Endothelial cell of umbilical vein (primary cell): ENCODE measurements at regions not wholly inside any gene's neighbourhood (a gene's known extent, or its start where the extent isn't known, plus 50 kb on each side); places are given as distances from the start of the nearest gene placed in this dataset.

ENCODE experiments used
- BruUV-seq: library from RNA; stranded (reverse); fragments of 400-500 nt; replicated peaks from 2 replicates; lab custom pipeline; 2021; lab: Mats Ljungman, UMichigan
- CTCF ChIA-PET: fragments of 300-600, 350-600 bp; sonication (Branson Sonifier 250); formaldehyde crosslinking; loops from one replicate; lab custom pipeline; 2021; ENCODE audit warnings: antibody characterized with exemption, inconsistent platforms; lab: Charles Lee
- POLR2A ChIA-PET: fragments of 300-600, 350-600 bp; sonication (Branson Sonifier 250); formaldehyde crosslinking; loops from one replicate; lab custom pipeline; 2021; ENCODE audit warnings: antibody characterized with exemption, inconsistent platforms; lab: Charles Lee
- DNase-seq: peaks from one replicate; pipeline ENCODE4 v3.0.0-alpha.2; 2011; ENCODE audit warnings: low read depth, low spot score
- FAIRE-seq: peaks from 2 replicates; lab custom pipeline; 2011; peaks lifted over from hg19 to GRCh38; lab: Jason Lieb, UNC
- H2AFZ ChIP-seq: 2 replicates; pipeline ENCODE4 v1.6.0; 2012; ENCODE audit warnings: low read depth, low read length, control low read depth, inconsistent platforms
- H3K27ac ChIP-seq: 2 replicates; pipeline ENCODE4 v1.5.1; 2011; ENCODE audit warnings: low read depth, mild to moderate bottlenecking, control low read depth, low read length, moderate library complexity; ENCODE audit not compliant: insufficient read depth
- H3K27me3 ChIP-seq, 2 experiments: 2 replicates each; pipeline versions ENCODE4 v1.6.0 to v1.6.1; 2011; ENCODE audit warnings: low read length in 2 of 2, mixed read lengths in 1 of 2; ENCODE audit not compliant: control insufficient read depth in 2 of 2, insufficient read depth in 2 of 2
- H3K36me3 ChIP-seq, 2 experiments: 2 replicates in 1 of 2; 3 replicates in 1 of 2; pipeline ENCODE4 v1.5.1; 2011; ENCODE audit warnings: low read length in 2 of 2, mild to moderate bottlenecking in 1 of 2, moderate library complexity in 1 of 2; ENCODE audit not compliant: control insufficient read depth in 2 of 2, insufficient read depth in 2 of 2; ENCODE audit errors: extremely low read depth in 1 of 2
- H3K4me1 ChIP-seq: 3 replicates; pipeline ENCODE4 v1.5.1; 2011; ENCODE audit warnings: mild to moderate bottlenecking, low read length; ENCODE audit not compliant: control insufficient read depth, insufficient read depth; ENCODE audit errors: extremely low read depth
- H3K4me2 ChIP-seq: 2 replicates; pipeline ENCODE4 v1.6.1; 2011; ENCODE audit warnings: low read length, control low read depth, mixed read lengths; ENCODE audit not compliant: insufficient read depth
- H3K4me3 ChIP-seq, 3 experiments: fragments of 200-600 bp in 1 of 3; sonication (generic), shearing (Covaris generic) in 1 of 3; replicated peaks in 1 of 3; 2 replicates each; pipeline ENCODE4 v1.5.1; 2011 to 2016; ENCODE audit warnings: control low read depth in 3 of 3, low read length in 3 of 3, mild to moderate bottlenecking in 2 of 3, inconsistent platforms in 1 of 3, low read depth in 1 of 3, moderate library complexity in 1 of 3; ENCODE audit not compliant: insufficient read depth in 1 of 3
- H3K79me2 ChIP-seq: 2 replicates; pipeline ENCODE4 v1.6.0; 2012; ENCODE audit warnings: low read length, inconsistent platforms; ENCODE audit not compliant: control insufficient read depth, insufficient read depth
- H3K9ac ChIP-seq: replicated peaks from 2 replicates; pipeline ENCODE3; 2011; ENCODE audit warnings: low read length, control low read depth; ENCODE audit not compliant: insufficient read depth; ENCODE audit errors: extremely low read depth
- H3K9me1 ChIP-seq: replicated peaks from 3 replicates; pipeline ENCODE4 v1.6.0; 2011; ENCODE audit warnings: mild to moderate bottlenecking, low read length; ENCODE audit not compliant: control insufficient read depth, insufficient read depth; ENCODE audit errors: extremely low read depth
- H3K9me3 ChIP-seq: replicated peaks from 2 replicates; pipeline ENCODE4 v1.5.1; 2012; ENCODE audit warnings: low read length, inconsistent platforms; ENCODE audit not compliant: control insufficient read depth, insufficient read depth
- H4K20me1 ChIP-seq: replicated peaks from 2 replicates; pipeline ENCODE3; 2011; ENCODE audit warnings: mild to moderate bottlenecking, low read length; ENCODE audit not compliant: control insufficient read depth, insufficient read depth; ENCODE audit errors: extremely low read depth
- CTCF ChIP-seq, 2 donors: IDR thresholded peaks; 1 replicate in 1 of 2; 2 replicates in 1 of 2; pipeline ENCODE4 v1.5.1; 2011; ENCODE audit warnings: low read length in 2 of 2, mild to moderate bottlenecking in 2 of 2, moderate library complexity in 2 of 2, control low read depth in 1 of 2, inconsistent platforms in 1 of 2, low read depth in 1 of 2; ENCODE audit not compliant: insufficient read depth in 1 of 2; ENCODE audit errors: extremely low read depth in 1 of 2
- EZH2 ChIP-seq: IDR thresholded peaks from 2 replicates; pipeline ENCODE4 v1.6.1; 2012; ENCODE audit warnings: borderline replicate concordance, low read depth, mild to moderate bottlenecking, moderate library complexity, low read length, inconsistent platforms; ENCODE audit not compliant: severe bottlenecking
- FOS ChIP-seq: IDR thresholded peaks from 2 replicates; pipeline ENCODE4 v1.6.1; 2011; ENCODE audit warnings: mild to moderate bottlenecking, low read length, moderate library complexity, borderline replicate concordance; ENCODE audit not compliant: insufficient read depth
- GATA2 ChIP-seq: IDR thresholded peaks from 2 replicates; pipeline ENCODE4 v1.7.0; 2011; ENCODE audit warnings: low read depth, mild to moderate bottlenecking, moderate library complexity, mixed read lengths, low read length; ENCODE audit not compliant: insufficient read length, insufficient read depth
- JUN ChIP-seq: IDR thresholded peaks from 2 replicates; pipeline ENCODE4 v1.6.1; 2011; ENCODE audit warnings: borderline replicate concordance, low read depth; ENCODE audit not compliant: insufficient read length, insufficient read depth
- MAX ChIP-seq: IDR thresholded peaks from 2 replicates; pipeline ENCODE4 v1.6.1; 2011; ENCODE audit not compliant: insufficient read depth, insufficient read length
- MYC ChIP-seq: IDR thresholded peaks from one replicate; pipeline ENCODE4 v1.6.1; 2011; ENCODE audit warnings: mild to moderate bottlenecking, low read depth, low read length
- POLR2A ChIP-seq: IDR thresholded peaks from 2 replicates; pipeline ENCODE4 v1.6.1; 2012; ENCODE audit warnings: low read depth, mild to moderate bottlenecking, control low read depth, low read length
- POLR2AphosphoS5 ChIP-seq: IDR thresholded peaks from 2 replicates; pipeline ENCODE4 v1.6.1; 2012; ENCODE audit warnings: low read depth, mild to moderate bottlenecking, control low read depth, low read length, moderate library complexity; ENCODE audit not compliant: insufficient read depth
- dilution Hi-C: fragments of 300-500 bp; cut with MboI; formaldehyde crosslinking; loops from one replicate; pipeline ENCODE4 v1.15.0; 2019; ENCODE audit warnings: low sequenced_read_pairs; ENCODE audit not compliant: extremely low pct_ligation_motif_present
- intact Hi-C: fragments of 100-400 bp; cut with micrococcal nuclease; formaldehyde crosslinking; loops from one replicate; pipeline ENCODE4 v1.10.0; 2022

- TF ChIP-seq FOS, result no peak
- no peak for TF ChIP-seq JUN
- TF ChIP-seq MYC, result no peak
- no peak for TF ChIP-seq POLR2AphosphoS5
- no peak for TF ChIP-seq CTCF (IDR thresholded peaks at IDR 0.05; ENCODE audit: extremely low read depth in 1 of 2, insufficient read depth in 1 of 2, low read depth in 1 of 2, low read length in 2 of 2)
- TF ChIP-seq MAX, result no peak
- TF ChIP-seq POLR2A, result no peak
- TF ChIP-seq GATA2, result no peak
- TF ChIP-seq EZH2, result no peak
- ChIA-PET POLR2A (no interaction called here), CTCF (interaction anchor here (1.4 kb wide), 1 partner anchor 14 kb away, joined by 4 read pairs; no protein-coding TSS in a partner anchor)
- intact Hi-C loops (no loop called here), dilution Hi-C loops (no loop called here)
- H3K9ac ChIP-seq, result no peak overlapping the region
- no peaks in the 10 kb centered on the region for H3K79me2 ChIP-seq
- no peak overlapping the region for H3K27ac ChIP-seq
- H4K20me1 ChIP-seq, result no peaks in the 10 kb centered on the region
- H3K4me3 ChIP-seq, result no peak overlapping the region
- H3K9me3 ChIP-seq, result no peaks in the 10 kb centered on the region
- H3K9me1 ChIP-seq, result no peaks in the 10 kb centered on the region
- H3K4me1 ChIP-seq, result no peaks in the 10 kb centered on the region
- FAIRE-seq (no peak), DNase-seq (no peak)
- no peaks in the 10 kb centered on the region for H3K36me3 ChIP-seq
- no peak overlapping the region for H2AFZ ChIP-seq
- H3K4me2 ChIP-seq, result no peak overlapping the region
- H3K27me3 ChIP-seq, result peaks cover 3 to 11% of the 10 kb centered on the region in 2 experiments
- BruUV-seq, result no TSS peak
Observed at GRCh38 chr18:62634458-62634857, 80.9 kb upstream of the PHLPP1 start.
